ENCODE measurements at regions not wholly inside any gene's neighbourhood (a gene's known extent, or its start where the extent isn't known, plus 50 kb on each side); places are given as distances from the start of the nearest gene placed in this dataset.
"Not testable (repeated sequence)": the region's sequence is repeated elsewhere in the genome, so short reads cannot be mapped to it uniquely, and the experiment has no call there.

DNA sequence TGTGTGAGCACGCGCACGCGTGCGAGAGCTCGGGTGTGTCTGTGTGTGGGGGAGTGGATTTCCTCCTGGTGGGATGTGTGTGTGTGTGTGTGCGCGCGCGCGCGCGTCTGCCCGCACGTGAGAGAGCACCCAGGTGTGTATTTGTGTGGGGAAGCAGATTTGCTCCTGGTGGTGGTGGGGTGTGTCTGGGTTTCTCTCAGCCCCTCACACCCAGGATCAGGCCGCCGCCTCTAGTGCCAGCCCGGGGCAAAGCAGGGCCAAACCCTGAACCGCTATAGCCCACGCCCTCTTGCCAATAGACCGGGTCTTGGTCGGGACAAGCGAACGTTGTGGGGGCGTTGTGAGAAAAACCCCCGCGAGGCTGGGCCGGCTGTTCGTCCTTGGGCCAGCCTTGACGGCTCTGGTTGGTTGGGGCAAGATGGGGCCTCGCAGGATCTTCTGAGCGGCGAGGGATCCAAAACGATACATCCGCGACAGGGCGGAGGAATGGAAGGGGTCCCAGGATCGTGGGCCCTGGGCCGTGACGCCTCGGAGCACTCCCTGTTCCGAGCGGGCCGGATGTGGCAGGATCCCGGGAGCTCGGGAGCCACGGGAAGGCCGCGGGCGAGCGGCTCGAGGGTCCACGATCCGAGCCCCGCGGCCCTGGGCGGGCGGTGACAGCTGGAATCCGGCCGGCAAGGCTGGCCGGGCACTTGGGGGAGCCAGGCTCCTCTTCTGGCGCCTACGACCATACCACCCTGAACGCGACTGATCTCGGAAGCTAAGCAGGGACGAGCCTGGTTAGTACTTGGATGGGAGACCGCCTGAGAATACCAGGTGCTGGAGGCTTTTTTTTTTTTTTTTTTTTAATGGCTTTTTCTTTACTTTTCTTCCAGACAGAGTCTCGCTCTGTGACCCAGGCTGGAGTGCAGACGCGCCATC lies 68.2 kb downstream of the RNF187 start:
- no peak overlapping the region for H3K4me3 ChIP-seq
- no peaks in the 10 kb centered on the region for H3K4me1 ChIP-seq
- H3K36me3 ChIP-seq = no peaks in the 10 kb centered on the region
- no peaks in the 10 kb centered on the region for H3K27me3 ChIP-seq
- no peak overlapping the region for H3K27ac ChIP-seq
- intact Hi-C loops (cut with DNase I) = no loop called here
- H3K9me3 ChIP-seq = peaks cover 0 to 5% of the 10 kb centered on the region in 2 donors
- DNase-seq (ENCODE audit: low spot score in 2 of 2) = peak in 1 of 2 donors; percentile 38
- TF ChIP-seq, protein P1, sequence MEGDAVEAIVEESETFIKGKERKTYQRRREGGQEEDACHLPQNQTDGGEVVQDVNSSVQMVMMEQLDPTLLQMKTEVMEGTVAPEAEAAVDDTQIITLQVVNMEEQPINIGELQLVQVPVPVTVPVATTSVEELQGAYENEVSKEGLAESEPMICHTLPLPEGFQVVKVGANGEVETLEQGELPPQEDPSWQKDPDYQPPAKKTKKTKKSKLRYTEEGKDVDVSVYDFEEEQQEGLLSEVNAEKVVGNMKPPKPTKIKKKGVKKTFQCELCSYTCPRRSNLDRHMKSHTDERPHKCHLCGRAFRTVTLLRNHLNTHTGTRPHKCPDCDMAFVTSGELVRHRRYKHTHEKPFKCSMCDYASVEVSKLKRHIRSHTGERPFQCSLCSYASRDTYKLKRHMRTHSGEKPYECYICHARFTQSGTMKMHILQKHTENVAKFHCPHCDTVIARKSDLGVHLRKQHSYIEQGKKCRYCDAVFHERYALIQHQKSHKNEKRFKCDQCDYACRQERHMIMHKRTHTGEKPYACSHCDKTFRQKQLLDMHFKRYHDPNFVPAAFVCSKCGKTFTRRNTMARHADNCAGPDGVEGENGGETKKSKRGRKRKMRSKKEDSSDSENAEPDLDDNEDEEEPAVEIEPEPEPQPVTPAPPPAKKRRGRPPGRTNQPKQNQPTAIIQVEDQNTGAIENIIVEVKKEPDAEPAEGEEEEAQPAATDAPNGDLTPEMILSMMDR (IDR thresholded peaks at IDR 0.05) = no peak

DNA sequence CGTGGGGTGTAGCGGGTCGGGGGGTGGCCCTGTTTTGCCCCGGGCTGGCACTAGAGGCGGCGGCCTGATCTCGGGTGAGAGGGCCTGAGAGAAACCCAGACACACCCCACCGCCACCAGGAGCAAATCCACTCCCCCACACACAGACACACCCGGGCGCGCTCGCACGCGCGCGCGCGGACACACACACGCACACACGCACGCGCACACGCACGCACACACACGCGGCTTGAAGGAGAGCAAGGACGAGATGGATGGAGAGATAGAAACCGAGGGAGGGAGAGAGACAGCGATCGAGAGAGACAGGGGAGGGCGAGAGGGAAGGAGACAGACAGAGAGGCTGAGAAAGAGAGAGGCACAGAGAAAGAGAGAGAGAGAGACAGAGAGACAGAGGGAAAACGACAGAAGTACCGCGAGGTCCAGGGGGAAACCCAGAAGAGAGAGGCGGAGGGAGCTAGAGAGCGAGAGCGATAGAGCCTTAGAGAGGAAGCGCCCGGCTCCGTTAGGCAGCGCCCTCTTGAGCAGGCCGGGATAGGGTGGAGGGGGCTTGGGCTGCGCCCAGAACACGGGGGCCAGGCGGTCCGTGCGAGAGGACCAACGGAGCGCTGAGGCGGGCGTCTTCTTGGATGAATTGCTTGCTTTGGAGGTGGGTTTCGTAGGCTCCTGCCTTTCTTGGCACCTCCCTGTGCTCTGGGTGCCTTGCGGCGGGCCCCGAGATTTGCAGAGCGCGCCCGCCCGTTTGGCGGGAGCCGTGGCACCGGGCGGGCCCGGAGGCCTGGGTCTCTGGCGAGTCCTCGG lies 69.7 kb downstream of the RNF187 start:
- H3K4me1 ChIP-seq; intact Hi-C loops (cut with DNase I); H3K27me3 ChIP-seq; H3K36me3 ChIP-seq; H3K27ac ChIP-seq; H3K9me3 ChIP-seq; H3K4me3 ChIP-seq; DNase-seq (ENCODE audit: low spot score in 2 of 2): not testable (repeated sequence)

Measured in ascending aorta (tissue), 2 donors.